Inferior parietal cortex (tissue), 1 donor: ENCODE measurements at regions not wholly inside any gene's neighbourhood (a gene's known extent, or its start where the extent isn't known, plus 50 kb on each side); places are given as distances from the start of the nearest gene placed in this dataset.

Experiments used
- DNase-seq: peaks from one replicate; pipeline ENCODE4 v3.0.0-alpha.2; 2016; ENCODE audit errors: extremely low spot score

- DNase-seq = no peak
Observed at GRCh38 chr5:93164690-93165089, 416.3 kb downstream of the NR2F1-AS1 start.

GRCh38 chr5:93163010-93163663, 417.9 kb downstream of the NR2F1-AS1 start:
- no peak for DNase-seq

- no peak for DNase-seq
Observed at GRCh38 chr5:93161661-93162654, 419.1 kb downstream of the NR2F1-AS1 start.

GRCh38 chr5:93158841-93159240, 422.2 kb downstream of the NR2F1-AS1 start:
- no peak for DNase-seq

GRCh38 chr5:93156566-93156965, 424.5 kb downstream of the NR2F1-AS1 start:
- no peak for DNase-seq

- no peak for DNase-seq
Observed at GRCh38 chr5:93154535-93154934, 426.5 kb downstream of the NR2F1-AS1 start.

- no peak for DNase-seq
Observed at GRCh38 chr5:93153461-93153860, 427.6 kb downstream of the NR2F1-AS1 start.

- DNase-seq = no peak
Observed at GRCh38 chr5:93151896-93152295, 429.1 kb downstream of the NR2F1-AS1 start.

- DNase-seq = no peak
Observed at GRCh38 chr5:93151121-93151520, 429.9 kb downstream of the NR2F1-AS1 start.

GRCh38 chr5:93150311-93151012, 430.6 kb downstream of the NR2F1-AS1 start:
- no peak for DNase-seq

GRCh38 chr5:93145767-93146166, 435.3 kb downstream of the NR2F1-AS1 start:
- DNase-seq = no peak

GRCh38 chr5:93145019-93145418, 436.0 kb downstream of the NR2F1-AS1 start:
- DNase-seq = no peak

GRCh38 chr5:93141969-93142368, 439.1 kb downstream of the NR2F1-AS1 start:
- DNase-seq = no peak

- DNase-seq = no peak
Observed at GRCh38 chr5:93130624-93131490, 450.2 kb downstream of the NR2F1-AS1 start.

- DNase-seq = no peak
Observed at GRCh38 chr5:93126634-93127033, 454.4 kb downstream of the NR2F1-AS1 start.

- DNase-seq = no peak
Observed at GRCh38 chr5:93123127-93123526, 457.9 kb downstream of the NR2F1-AS1 start.

GRCh38 chr5:93122446-93122845, 458.6 kb downstream of the NR2F1-AS1 start:
- DNase-seq = no peak

- no peak for DNase-seq
Observed at GRCh38 chr5:93120771-93121170, 460.2 kb downstream of the NR2F1-AS1 start.

- DNase-seq = no peak
Observed at GRCh38 chr5:93120051-93120450, 461.0 kb downstream of the NR2F1-AS1 start.

GRCh38 chr5:93117751-93118531, 463.1 kb downstream of the NR2F1-AS1 start:
- DNase-seq = no peak
